HG02763 (cell line): ENCODE measurements at regions not wholly inside any gene's neighbourhood (a gene's known extent, or its start where the extent isn't known, plus 50 kb on each side); places are given as distances from the start of the nearest gene placed in this dataset.

ENCODE experiments used
- ATAC-seq: cut with Tn5 transposase; IDR thresholded peaks from one replicate; pipeline ENCODE4 v1.9.1; 2021; ENCODE audit warnings: mild to moderate bottlenecking, moderate library complexity; ENCODE audit not compliant: unreplicated experiment

- no peak for ATAC-seq
Measured at GRCh38 chr5:89125372-89125771, 242.4 kb upstream of the MEF2C start.

GRCh38 chr5:89123581-89123980 lies 240.6 kb upstream of the MEF2C start:
- ATAC-seq, result no peak

DNA sequence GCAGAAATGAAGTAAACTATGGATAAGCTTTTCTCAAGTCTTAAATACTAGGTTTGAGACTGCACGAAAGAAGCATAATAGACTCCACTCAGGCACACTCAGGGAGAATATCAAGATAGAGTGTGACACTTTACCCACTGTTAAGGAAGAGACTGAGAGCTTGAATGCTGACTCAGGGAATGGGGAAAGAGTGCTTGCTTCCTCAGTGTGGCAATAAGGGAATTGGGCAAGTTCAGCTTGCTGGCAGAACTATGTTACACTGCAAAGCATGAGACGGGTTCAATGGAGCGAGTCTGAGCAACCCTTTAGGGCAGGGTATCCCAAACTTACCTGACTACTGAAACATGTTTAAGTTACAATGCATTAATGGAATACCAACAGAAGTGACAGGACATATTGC lies 237.7 kb upstream of the MEF2C start:
- ATAC-seq, result no peak

- ATAC-seq, result peak; percentile 94
Measured at GRCh38 chr5:89117124-89117644, 234.2 kb upstream of the MEF2C start.

GRCh38 chr5:89110916-89111646 lies 228.1 kb upstream of the MEF2C start:
- ATAC-seq, result no peak

GRCh38 chr5:89106480-89106879 lies 223.5 kb upstream of the MEF2C start:
- ATAC-seq, result no peak

DNA sequence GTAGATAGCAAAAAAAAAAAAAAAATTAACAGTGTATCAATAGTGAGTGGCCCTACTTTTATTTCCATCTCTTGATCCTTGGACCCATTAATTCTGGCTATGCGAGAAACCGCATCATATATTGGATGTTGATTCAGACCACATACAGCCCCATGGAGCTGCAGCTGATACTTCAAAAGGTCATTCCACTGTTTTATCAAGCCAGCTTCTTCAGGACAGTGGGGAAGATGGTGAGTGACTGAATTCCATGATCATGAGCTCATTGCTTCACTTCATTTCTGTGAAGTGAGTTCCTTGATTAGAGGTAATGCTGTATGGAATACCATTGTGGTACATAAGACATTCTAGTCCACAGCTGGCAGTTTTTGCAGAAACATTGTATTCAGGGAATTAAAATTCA lies 222.9 kb upstream of the MEF2C start:
- no peak for ATAC-seq

DNA sequence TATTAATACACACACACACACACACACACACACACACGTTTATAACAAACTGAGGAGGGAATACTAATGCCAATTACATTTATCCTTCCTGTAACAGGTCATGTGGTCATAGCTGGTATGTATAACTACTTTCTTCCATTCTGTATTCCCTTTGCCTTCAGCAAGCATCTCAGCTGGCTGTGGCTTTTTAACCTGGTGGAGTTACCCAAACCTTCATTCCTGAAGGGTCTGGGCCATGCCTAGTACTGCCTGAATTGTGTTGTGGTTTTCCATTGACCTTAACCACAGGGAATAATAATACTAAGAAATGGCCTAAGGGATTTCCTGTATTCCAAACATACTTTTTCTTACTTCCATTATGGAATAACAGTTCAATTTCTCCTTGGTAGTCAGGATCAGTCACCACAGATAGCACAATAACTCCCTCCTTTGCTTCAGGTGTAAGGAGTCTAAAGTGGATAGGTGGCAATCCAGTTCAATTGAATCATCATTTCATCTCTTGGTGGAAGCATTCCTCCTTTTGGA lies 222.2 kb upstream of the MEF2C start:
- no peak for ATAC-seq

DNA sequence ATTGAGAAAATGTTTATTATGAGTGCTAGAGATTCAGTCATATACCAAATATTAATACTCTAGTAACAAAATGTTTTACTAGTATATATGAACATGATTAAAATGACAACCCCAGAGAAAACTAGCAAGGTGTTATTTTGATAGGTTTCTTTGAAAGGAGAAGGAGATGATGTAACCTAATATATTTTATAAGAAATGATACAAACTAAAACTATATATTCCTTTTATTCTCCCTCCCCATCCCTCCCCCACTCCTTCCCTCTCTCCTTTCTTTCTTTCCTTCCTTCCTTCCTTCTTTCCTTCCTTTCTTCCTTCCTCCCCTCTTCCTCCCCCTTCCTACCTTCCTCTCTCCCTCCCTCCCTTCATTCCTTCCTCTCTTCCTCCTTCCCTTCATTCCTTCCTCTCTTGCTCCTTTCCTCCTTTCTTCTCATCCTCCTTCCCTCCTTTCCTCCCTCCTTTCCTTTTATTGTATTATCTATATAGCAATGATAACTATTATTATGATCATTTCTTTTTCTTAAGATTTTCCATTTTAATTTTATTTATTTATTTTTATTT lies 215.3 kb upstream of the MEF2C start:
- ATAC-seq, result no peak

DNA sequence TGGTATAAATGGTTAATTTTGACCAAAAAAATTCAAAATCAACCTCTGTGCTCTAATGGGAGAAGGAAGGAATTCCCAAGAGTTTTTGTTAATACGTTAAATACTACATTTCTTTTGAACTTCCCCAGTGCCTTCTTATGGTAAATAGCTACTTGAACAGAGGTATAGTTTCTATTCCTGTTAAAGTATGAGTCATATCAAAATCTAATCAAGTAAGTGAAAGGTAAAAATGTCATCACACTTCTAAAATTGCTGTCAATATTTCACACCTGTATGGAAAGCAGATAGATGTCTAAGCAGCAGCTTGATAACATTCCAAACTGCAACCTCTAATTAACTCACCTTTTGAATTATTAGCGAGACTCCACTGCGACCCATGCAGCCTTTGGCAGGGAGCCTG lies 214.1 kb upstream of the MEF2C start:
- peak; percentile 78 for ATAC-seq

- no peak for ATAC-seq
Measured at GRCh38 chr5:89095341-89095740, 212.4 kb upstream of the MEF2C start.

DNA sequence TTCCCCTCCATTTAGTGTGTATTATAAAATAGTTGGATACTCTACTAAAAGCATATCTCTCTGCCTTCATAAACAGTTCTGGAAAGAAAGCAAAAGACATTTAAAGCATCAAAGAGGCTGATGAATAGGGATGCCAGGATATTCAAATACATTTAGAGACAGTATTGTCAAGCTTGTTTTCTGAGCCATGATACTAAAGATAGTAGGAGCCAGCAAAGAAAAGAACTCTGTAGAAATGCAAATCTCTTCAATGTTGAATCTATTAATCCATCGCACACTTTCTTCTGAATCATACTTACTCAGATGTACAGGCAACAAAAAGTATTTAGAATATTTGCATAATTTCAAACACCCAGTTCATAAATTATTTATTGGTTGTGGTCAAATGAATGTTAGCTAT lies 207.1 kb upstream of the MEF2C start:
- ATAC-seq, result no peak

DNA sequence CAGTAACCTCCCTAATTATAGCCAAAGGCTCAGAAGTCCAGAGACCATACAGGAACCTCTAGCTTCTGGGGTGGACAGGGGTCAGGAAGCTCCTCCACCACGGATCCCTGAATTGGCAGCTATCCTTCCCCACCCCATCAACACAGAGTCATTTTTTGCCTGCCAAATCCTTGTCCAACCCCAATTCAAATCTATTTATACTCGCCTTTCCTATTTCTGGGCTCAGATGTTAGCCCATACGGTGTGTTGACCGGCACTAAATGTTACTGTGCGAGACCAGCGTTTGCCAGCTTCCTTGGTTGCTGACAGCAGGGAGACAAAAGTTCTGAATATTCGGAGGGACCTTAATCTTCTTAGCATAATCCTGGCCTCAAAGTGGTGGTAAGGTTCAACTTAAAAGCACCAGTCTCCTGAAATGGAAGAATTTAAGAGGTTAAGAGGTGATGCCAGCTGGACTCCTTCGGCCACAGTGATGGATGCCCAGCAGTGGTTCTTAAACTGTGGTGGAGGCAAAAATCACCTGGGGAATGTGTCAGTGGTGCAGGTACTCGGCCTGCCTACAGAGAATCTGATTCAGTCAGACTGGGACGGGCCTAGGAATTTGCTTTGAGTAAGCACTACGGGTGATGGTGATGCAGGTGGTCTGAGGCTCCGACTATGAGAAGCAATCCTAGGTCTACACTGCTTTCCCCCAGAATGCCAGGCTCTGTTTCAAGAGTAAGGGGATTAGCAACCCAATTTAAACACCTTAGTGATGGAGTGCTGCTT lies 204.8 kb upstream of the MEF2C start:
- no peak for ATAC-seq

- no peak for ATAC-seq
Measured at GRCh38 chr5:89087128-89087527, 204.1 kb upstream of the MEF2C start.

GRCh38 chr5:89086390-89087086 lies 203.6 kb upstream of the MEF2C start:
- no peak for ATAC-seq

GRCh38 chr5:89083791-89084190 lies 200.8 kb upstream of the MEF2C start:
- ATAC-seq, result no peak

- ATAC-seq, result peak; percentile 71
Measured at GRCh38 chr5:89081360-89081759, 198.4 kb upstream of the MEF2C start.

DNA sequence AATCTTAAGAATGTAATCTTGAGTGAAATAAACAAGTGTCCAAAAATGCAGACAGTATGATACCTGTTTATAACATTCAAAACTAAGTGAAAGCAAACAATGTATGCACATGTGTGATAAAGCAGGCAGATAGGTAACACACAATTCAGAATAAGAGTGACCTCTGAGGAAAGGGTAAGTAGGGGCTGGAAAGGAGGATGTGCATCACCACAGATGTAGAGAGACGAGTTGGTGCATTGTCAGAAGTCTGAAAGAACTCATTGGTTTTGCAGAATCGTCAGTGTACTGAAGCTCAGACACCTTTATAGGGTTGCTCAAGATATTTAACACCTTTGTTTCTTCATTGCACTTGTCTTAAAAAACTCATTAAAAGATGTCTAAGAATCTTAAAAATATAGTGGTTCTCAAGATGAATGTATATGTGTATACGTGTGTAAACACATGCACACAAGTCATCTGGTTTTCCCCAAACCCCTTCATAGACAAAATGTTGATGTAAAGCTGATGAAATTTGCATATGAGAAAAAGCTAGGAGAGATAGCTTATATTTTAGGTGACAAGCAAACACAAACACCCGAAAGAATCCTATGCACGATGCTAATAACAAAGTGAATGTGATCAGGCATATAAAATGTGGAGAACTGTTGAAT lies 197.6 kb upstream of the MEF2C start:
- no peak for ATAC-seq

DNA sequence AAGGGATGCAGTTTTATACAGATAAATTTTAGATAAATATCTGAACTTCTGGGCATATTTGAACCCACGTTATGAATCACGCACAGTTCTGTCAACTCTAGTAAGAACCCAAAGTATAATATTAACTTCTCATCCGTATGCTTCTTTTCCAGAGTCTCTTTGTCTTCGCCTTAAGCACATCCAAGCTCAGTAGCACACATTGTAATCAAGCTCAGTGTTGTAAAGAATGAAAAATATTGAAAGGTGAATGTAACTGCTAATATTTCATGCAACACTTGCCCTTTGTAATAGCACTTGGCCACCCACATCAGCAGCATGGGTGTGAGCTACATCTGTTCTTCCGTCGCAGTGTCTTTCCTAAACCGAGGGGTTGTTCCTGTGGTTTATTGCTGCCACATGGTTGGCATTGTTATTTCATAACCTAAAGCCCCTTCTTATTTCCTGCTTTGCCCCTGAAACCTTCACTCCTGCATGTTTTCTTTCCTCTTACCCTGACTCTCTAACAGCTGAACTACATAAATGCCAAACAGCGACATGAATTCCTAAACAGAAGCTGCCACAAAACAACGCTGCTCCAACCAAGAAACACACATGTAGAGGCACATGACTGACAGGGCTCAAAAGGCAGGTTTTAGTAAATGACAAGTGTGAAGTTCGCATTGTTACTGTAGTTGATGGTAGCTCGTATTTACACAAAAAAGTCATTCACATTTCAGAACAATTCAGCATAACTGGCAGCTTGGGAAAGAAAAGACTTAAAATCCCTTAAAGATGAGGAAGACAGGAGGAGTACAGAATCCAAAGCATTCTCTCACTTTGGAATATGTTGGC lies 190.1 kb upstream of the MEF2C start:
- no peak for ATAC-seq

GRCh38 chr5:89071941-89072331 lies 189.0 kb upstream of the MEF2C start:
- peak; percentile 48 for ATAC-seq
